ENCODE measurements at regions not wholly inside any gene's neighbourhood (a gene's known extent, or its start where the extent isn't known, plus 50 kb on each side); places are given as distances from the start of the nearest gene placed in this dataset.

DNA sequence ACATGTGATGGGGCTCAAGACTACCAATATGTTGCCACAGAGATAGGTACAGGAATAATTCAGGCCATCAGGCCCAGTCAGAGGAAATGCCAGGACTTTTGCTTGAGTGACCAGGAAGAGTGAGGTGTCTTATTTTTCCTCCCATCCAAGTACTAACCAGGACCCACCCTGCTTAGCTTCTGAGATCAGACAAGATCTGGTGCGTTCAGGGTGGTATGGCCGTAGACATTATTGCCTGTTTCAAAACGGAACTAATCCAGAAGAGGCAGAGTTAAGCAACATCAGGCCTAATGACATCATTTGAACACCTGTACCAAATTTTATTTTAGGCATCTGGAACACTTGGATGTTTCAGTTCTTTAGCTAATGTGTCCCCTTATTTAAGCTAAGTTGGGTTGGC lies 205.5 kb upstream of the POU2AF2 start:
- no peak for DNase-seq (ENCODE audit: low spot score)

GRCh38 chr11:111035746-111036145 lies 209.8 kb upstream of the POU2AF2 start:
- DNase-seq (ENCODE audit: low spot score): no peak
- no peak for FAIRE-seq

More for the DNA sequence above, 205.5 kb upstream of the POU2AF2 start:
- FAIRE-seq: no peak

DNA sequence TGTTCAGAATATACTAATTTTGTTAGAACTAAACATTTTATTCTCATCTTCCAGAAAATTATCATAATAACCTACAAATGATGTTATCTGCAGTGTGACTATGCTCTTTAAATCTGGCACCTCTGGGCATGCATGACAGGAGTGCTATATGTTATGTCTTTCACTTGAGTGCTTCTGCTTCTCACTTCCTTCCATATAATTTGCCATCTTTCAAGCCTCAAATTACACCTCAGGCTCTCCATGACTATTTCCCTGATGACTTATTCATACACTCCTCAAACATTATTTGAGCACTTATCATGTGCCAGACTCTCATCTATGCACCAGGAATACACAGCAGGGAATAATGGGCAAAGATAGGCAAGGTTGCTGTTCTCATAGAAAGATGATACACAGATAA lies 219.3 kb upstream of the POU2AF2 start:
- no peak for DNase-seq (ENCODE audit: low spot score)
- FAIRE-seq: no peak

- DNase-seq (ENCODE audit: low spot score): no peak
- FAIRE-seq: no peak
Measured at GRCh38 chr11:111021131-111021530, 224.4 kb upstream of the POU2AF2 start.

DNA sequence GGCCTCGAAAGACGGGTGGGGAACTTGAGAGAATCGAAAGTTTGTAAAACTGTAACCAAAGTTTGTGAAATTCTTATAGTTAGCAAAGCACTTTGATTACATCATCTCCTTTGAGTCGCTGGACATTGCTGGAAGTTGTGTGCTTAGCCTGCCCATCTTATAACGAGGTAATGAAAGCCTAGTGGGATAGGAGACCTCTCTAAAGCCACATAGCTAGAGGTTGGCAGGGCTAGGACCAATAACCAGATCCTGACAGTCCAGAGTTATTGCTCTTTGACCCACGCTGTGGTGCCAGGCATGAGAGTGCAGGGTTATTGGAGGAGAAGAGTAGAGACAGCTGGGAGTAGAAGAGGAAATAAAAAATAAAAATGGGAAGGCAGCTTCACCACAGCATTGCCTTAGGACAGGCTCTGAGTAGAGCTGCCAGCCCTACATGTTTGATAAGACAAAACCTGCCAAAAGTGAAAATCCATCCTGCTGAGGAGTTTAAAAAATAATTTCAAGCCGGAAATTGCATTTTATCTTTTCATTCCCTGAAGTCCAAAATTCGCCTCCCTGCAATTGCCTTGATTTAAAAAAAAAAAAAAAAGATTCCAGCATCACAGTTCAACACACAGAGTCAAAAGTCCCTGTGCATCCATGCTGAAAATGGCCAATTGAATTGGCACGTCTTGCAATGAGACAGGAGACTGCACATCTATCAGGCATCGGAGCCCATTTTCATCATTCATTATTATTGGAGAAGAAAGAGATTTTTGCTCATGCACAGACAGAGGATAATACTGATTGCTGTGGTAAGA lies 225.5 kb upstream of the POU2AF2 start:
- FAIRE-seq (no peak), DNase-seq (ENCODE audit: low spot score) (no peak)

DNA sequence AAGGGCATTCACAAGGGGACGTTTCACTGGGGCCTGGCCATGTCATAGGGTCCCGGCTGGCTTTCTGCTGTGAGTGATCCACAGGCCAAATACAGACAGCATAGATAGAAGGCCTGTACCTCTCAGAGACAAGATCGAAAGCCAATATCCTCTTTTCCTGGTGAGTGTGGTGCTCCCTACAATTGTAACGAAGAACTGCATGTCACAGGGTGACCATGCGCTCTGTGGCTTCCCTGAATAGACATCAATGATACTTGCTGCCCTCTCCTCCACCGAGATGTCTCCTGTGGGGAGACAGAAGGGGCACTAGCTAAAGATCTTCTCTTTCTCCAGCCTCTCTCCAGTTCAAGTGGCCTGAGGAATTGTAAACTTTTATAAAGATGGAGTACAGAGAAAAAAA lies 226.1 kb upstream of the POU2AF2 start:
- DNase-seq (ENCODE audit: low spot score) (no peak), FAIRE-seq (no peak)

GRCh38 chr11:111018566-111018965 lies 227.0 kb upstream of the POU2AF2 start:
- FAIRE-seq (no peak), DNase-seq (ENCODE audit: low spot score) (no peak)

DNA sequence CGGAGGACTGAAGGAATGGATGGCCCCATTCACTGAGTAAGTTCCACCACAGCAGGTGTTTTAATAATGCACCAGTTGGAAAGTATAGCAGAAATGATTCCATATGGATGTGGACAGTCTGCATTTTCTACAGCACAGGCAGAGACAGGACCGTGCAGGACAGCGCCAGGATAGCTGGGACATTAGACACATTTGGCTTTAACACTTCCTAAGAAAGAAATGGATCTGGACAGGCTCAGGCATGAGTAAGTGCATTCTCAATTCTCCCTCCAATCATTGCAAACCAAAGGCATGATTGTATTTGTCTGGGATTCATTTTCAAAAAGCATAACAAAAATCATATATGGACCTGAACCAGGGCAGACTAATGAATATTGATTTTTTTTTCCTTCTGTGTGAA lies 233.0 kb upstream of the POU2AF2 start:
- FAIRE-seq (no peak), DNase-seq (ENCODE audit: low spot score) (no peak)

DNA sequence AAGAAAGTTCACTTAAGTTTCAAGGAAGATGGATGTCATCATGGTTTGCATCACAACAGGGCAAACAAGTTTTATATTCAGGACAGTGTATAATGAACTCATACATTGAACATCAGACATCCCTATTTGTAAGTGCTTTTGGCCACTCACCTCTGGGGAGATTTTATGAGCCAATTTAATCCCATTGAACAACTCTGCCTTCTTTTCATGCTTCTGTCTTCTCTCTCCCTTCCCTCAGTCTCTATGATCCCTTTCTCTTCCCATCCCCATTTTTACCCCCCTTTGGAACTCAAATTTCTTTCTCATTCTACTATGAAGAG lies 234.3 kb upstream of the POU2AF2 start:
- no peak for FAIRE-seq
- DNase-seq (ENCODE audit: low spot score): no peak

DNA sequence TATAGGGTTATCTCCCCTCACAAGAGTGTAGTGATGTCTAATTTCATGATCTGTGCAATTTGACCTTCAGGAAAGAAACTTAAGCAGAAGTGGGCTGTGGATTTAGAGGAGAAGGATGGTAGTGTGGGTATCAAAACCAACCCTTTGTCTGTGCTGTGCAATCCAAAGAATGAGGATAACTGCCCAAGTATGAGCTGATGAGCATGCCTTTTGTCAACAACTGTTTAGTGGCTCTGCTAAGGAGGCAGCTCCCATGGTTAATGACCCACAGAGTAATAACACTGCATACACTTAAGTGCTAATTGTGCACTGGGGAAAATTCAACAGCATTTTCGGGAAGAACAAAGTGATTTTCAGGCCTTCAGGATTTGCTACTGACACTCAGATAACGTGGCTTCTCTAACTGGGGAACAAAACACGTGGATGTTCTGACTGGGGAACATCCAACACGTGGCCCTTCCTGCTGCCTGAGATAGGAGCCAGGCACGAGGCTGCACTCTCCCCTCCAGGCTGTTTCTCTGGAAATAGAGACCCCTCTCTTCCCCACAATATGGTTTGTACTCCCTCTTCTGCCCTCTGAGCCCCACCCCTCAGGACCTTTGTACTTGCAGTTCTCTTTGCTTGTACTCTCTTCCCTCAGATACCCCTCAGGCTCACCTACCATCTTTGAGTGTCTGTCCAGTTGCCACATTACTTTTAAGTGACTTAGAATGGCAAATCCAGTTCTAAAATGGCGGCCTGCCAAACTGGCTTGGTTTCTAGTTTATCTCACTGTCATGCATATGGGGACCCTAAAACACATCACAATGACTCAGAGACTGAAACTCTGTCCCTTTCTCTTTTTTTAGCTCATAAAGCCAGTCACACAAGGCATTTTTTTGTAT lies 234.9 kb upstream of the POU2AF2 start:
- DNase-seq (ENCODE audit: low spot score) (no peak), FAIRE-seq (no peak)

GRCh38 chr11:111006227-111006626 lies 239.3 kb upstream of the POU2AF2 start:
- FAIRE-seq (no peak), DNase-seq (ENCODE audit: low spot score) (no peak)

- DNase-seq (ENCODE audit: low spot score) (no peak), FAIRE-seq (no peak)
Measured at GRCh38 chr11:111001986-111002611, 243.4 kb upstream of the POU2AF2 start.

DNA sequence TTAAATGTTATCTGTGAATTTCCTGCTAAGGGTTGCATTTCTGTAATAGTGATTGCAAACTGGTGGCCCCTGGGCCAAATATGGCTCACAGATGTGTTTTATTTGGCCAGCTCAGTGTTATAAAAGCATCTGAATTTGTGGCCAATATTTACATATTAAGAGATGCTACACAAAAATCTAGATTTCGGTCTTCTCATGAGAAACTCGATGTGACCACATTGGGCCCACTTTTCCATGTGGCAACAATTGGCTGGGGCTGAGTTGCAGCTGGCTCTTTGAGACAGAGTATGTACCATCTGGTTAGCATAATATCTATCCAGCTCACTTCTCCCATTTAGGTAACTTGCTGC lies 244.5 kb upstream of the POU2AF2 start:
- DNase-seq (ENCODE audit: low spot score): no peak
- no peak for FAIRE-seq

DNA sequence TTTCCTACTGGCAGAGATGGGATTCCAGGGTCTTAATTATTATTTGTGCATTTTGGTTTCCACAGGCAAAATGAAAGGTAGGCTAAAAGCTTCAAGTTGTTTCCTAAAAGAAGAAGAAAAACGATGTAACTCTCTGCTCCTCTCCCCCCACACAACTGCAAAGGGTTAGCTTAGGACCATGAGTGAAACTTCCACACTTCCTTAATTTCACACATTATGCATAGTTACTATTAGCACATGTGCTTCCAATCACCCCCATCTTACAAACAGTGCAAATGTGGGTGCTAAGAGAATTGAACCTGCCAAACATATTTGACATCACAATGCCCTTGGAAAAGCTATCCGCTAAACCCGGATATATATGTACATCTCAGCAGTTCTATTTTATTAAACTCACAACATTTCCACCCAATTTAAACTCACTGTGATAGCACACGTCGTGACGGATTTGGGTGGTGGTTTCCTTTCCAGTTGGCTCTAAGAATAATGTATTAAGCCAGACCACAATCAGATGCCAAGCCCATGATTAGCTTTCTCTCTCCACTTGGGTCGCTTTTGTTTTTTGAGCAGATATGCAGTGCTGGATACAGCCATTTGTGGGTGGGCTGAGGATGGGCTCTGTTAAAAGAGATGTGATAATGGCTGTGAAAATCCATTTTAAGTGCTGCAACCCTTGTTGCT lies 245.0 kb upstream of the POU2AF2 start:
- DNase-seq (ENCODE audit: low spot score): no peak
- no peak for FAIRE-seq

GRCh38 chr11:110992481-110992880 lies 253.0 kb upstream of the POU2AF2 start:
- FAIRE-seq: no peak
- DNase-seq (ENCODE audit: low spot score): no peak

DNA sequence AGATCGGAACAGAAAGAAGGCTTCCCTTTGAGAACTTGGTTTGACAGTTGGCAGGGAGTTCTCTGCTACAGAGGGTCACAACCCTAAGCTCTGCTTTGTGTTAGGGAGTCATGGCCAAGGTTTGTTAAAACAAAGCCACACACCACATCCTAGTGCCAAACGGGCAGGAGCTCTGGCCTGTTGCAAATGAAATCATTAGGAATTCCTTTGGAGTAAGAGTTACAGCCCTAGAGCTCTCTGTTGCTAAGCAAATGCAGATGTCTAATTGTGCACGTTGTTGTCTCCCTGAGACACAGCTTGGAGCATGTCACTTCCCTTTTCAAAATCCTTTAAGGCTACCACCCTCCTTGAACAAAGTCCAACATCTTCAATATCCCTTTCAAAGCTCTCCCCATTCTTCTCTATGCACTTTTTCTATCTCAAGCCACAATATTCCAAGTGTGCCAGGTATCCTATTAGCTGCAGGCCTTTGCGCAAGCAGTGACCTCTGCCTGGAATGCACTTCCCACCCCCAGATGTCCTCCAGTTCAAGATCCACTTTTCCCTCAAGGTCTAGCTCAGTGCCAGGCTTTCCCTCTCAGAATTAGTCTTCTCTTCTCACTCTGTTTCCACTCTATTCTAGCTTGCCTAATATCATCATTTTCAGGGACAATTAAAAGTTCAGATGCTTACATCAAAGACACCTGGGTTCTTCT lies 253.7 kb upstream of the POU2AF2 start:
- no peak for DNase-seq (ENCODE audit: low spot score)
- no peak for FAIRE-seq

- FAIRE-seq (no peak), DNase-seq (ENCODE audit: low spot score) (no peak)
Measured at GRCh38 chr11:110990311-110990710, 255.2 kb upstream of the POU2AF2 start.

- DNase-seq (ENCODE audit: low spot score): no peak
- no peak for FAIRE-seq
Measured at GRCh38 chr11:110989428-110990133, 255.9 kb upstream of the POU2AF2 start.

GRCh38 chr11:110988671-110989070 lies 256.9 kb upstream of the POU2AF2 start:
- DNase-seq (ENCODE audit: low spot score) (no peak), FAIRE-seq (no peak)

DNA sequence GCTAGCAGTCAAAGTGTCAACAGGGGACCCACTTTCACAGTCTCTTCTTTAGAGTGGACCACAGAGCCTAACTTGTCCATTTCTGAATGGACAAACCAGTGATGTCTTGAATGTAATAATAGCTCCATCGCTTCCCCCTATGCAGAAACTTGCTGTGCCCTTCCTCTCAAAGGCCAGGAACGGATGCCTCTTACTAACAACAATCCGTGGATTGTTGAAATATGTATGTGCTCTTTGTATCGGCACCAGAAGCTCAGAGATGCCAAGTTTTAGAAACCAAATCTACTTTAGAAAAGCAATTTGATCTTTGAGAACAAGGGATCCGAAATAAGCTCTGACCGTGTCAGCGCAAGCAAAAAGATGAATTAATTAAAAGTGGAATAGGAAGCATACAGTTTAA lies 259.5 kb upstream of the POU2AF2 start:
- FAIRE-seq: no peak
- no peak for DNase-seq (ENCODE audit: low spot score)

DNA sequence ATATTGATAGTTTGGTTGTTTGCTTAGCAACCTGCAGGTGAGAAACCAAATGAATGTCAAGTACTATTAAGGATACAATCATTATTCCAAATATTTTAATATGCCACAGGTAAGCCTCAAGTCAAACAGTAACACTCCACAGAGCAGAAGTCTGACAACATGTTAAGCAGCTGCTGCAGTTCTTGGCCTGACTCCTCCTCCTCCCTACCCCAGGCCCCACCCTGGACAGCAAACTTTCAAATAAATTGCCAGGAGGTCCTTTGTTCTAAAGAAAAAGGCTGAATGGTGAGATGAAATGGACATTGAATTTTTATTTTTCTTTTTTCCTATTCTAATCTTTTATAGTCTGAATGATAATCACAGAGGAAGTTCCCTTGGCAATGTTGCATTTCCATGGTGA lies 260.0 kb upstream of the POU2AF2 start:
- no peak for DNase-seq (ENCODE audit: low spot score)
- FAIRE-seq: no peak

Data from RCC 7860 (cell line).